ENCODE measurements at regions not wholly inside any gene's neighbourhood (a gene's known extent, or its start where the extent isn't known, plus 50 kb on each side); places are given as distances from the start of the nearest gene placed in this dataset.

DNA sequence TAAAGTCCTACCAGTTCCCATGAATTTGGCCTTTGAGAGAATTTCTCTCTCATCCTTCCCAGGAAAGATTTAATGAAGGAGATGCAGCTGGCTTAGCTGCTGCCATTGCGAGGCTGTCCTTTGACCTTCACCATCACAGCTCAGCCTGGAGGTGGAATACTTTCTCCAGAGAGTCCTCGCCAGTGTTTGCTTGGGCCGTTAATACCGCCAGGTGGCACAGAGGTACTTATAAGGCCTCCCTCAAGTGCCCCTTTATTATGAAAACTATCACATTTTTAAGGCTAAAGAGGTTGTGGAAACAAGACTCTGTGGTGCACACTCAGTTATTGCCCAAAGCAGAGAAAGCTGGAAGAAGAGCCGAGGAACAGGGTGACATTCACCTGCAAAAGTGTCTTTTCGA is 330.6 kb downstream of the CCSER2 start:
- H3K36me3 Mint-ChIP-seq = no peaks in the 10 kb centered on the region
- H3K4me1 Mint-ChIP-seq = no peaks in the 10 kb centered on the region
- Histone ChIP-seq H3K27ac (ENCODE audit: low read length) (no peak overlapping the region), H3K36me3 (ENCODE audit: control insufficient read depth in 2 of 2, extremely low read depth in 1 of 2, insufficient read depth in 1 of 2, low read length in 1 of 2) (no peaks in the 10 kb centered on the region), H3K4me1 (ENCODE audit: control insufficient read depth in 1 of 2, extremely low read depth in 1 of 2, insufficient read depth in 2 of 2, low read length in 2 of 2) (no peaks in the 10 kb centered on the region), H3K27me3 (replicated peaks in 1 of 2; ENCODE audit: control insufficient read depth in 2 of 2, extremely low read depth in 1 of 2, insufficient read depth in 2 of 2, low read length in 1 of 2) (peaks cover 0 to 6% of the 10 kb centered on the region in 2 experiments), H3K4me3 (ENCODE audit: control insufficient read depth in 1 of 2, extremely low read depth in 1 of 2, low read length in 1 of 2) (no peak overlapping the region), H3K9me3 (no peaks in the 10 kb centered on the region)
- H3K27ac Mint-ChIP-seq = no peak overlapping the region
- ATAC-seq (replicated peaks in 1 of 4) (no peak), DNase-seq (no peak)
- no peaks in the 10 kb centered on the region for H3K9me3 Mint-ChIP-seq
- WGBS (ENCODE audit: insufficient coverage) = 83% methylated on average over 3 of the region's 6 CpGs
- H3K27me3 Mint-ChIP-seq = peaks cover 6 to 12% of the 10 kb centered on the region in 2 donors
- H3K4me3 Mint-ChIP-seq = no peak overlapping the region
- CTCF ChIA-PET = no interaction called here
- POLR2A ChIA-PET = no interaction called here

DNA sequence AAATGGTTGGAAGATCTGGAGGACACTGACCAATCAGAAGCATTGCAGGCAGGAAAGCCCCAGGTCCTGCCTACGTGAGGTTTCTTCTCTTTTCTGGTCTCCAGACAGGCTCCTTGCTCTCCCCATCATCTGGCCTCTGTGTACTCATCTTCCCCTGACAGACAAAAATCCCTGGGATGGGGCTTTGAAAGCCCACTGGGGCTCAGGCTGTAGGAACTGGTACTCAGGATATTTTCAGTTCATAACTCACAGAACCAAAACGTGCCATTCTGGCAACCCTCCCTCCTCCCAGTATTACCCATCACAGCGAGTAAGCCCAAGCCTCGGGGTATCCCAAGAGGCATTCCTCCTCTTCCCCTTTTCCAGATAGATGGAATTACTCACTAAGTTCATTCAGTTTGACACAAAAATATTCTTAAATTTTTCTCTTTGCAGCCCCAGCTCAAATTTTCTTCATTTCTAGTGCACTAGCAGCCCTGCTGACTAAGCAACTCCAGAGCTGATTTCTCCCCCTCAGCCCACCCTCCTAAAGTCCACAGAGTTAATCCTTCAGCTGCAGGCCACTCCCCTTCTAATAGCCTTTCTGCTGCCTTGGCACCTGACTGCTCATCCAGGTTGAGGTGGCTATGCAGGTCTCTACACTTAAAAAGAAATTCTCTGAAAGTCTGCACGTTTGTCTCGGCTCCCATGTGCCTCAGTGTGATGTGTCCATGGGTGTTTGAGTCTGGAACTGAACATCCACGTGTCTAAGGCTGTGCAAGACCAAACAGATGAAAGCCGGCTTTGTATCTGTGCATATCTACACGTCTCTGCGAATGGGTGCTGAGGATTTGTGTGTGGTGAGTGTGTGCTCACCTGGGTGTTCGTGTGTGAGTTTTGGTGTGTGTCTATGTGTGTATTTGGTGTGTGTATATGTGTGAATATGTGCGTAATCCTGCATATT is 331.4 kb downstream of the CCSER2 start:
- Histone ChIP-seq H3K27me3 (replicated peaks in 1 of 2; ENCODE audit: control insufficient read depth in 2 of 2, extremely low read depth in 1 of 2, insufficient read depth in 2 of 2, low read length in 1 of 2) (peaks cover 0 to 6% of the 10 kb centered on the region in 2 experiments), H3K27ac (ENCODE audit: low read length) (no peak overlapping the region), H3K36me3 (ENCODE audit: control insufficient read depth in 2 of 2, extremely low read depth in 1 of 2, insufficient read depth in 1 of 2, low read length in 1 of 2) (no peaks in the 10 kb centered on the region), H3K9me3 (no peaks in the 10 kb centered on the region), H3K4me3 (ENCODE audit: control insufficient read depth in 1 of 2, extremely low read depth in 1 of 2, low read length in 1 of 2) (no peak overlapping the region), H3K4me1 (ENCODE audit: control insufficient read depth in 1 of 2, extremely low read depth in 1 of 2, insufficient read depth in 2 of 2, low read length in 2 of 2) (no peaks in the 10 kb centered on the region)
- no peaks in the 10 kb centered on the region for H3K9me3 Mint-ChIP-seq
- H3K27ac Mint-ChIP-seq = no peak overlapping the region
- no peak overlapping the region for H3K4me3 Mint-ChIP-seq
- ChIA-PET CTCF (no interaction called here), POLR2A (no interaction called here)
- no peaks in the 10 kb centered on the region for H3K36me3 Mint-ChIP-seq
- no peak for ATAC-seq (replicated peaks in 1 of 4)
- no peaks in the 10 kb centered on the region for H3K4me1 Mint-ChIP-seq
- DNase-seq = no peak
- 69% methylated on average over 11 of the region's 12 CpGs for WGBS (ENCODE audit: insufficient coverage)
- H3K27me3 Mint-ChIP-seq = peaks cover 6 to 12% of the 10 kb centered on the region in 2 donors

DNA sequence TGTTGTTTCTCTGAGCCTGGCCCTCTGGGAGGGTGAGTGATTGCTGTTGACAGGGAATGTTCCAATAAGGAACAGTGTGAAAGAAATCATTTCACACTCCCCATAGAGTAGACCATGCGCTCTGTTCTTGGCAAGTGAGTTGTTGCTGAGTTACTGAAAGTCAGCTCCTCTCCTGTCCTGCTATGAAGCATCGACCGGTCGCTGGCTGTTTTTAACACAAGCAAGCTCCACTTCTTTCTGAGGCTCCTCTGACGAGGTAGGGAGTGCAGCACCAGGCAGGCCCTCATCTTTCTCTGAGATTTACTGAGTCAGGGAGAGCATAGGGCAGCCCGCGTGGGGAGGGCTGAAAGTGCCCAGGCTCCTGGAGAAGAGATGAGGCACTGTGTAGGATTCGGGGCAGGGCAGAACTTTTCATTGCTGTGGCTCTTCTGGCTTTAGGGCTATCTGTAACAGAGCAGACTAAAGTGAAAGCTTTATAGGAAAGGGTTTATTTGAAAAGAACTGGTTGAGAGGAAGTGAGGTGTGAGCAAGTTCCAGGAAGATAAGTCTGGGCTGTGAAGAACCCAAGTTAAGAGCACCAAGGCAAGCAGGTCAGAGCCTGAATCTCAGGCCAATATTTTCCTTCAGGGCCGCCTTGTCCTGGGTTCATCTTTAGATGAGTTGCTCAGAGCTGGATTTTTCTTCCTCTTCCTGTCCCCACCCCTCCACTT is 332.2 kb downstream of the CCSER2 start:
- Mint-ChIP-seq H3K9me3 (no peaks in the 10 kb centered on the region), H3K4me1 (no peaks in the 10 kb centered on the region), H3K27ac (no peak overlapping the region), H3K36me3 (no peaks in the 10 kb centered on the region), H3K4me3 (no peak overlapping the region), H3K27me3 (peaks cover 6 to 12% of the 10 kb centered on the region in 2 donors)
- whole genome bisulfite sequencing (ENCODE audit: insufficient coverage) = 78% methylated on average over 8 of the region's 9 CpGs
- Histone ChIP-seq H3K4me1 (ENCODE audit: control insufficient read depth in 1 of 2, extremely low read depth in 1 of 2, insufficient read depth in 2 of 2, low read length in 2 of 2) (no peaks in the 10 kb centered on the region), H3K27ac (ENCODE audit: low read length) (no peak overlapping the region), H3K9me3 (no peaks in the 10 kb centered on the region), H3K27me3 (replicated peaks in 1 of 2; ENCODE audit: control insufficient read depth in 2 of 2, extremely low read depth in 1 of 2, insufficient read depth in 2 of 2, low read length in 1 of 2) (peaks cover 0 to 6% of the 10 kb centered on the region in 2 experiments), H3K36me3 (ENCODE audit: control insufficient read depth in 2 of 2, extremely low read depth in 1 of 2, insufficient read depth in 1 of 2, low read length in 1 of 2) (no peaks in the 10 kb centered on the region), H3K4me3 (ENCODE audit: control insufficient read depth in 1 of 2, extremely low read depth in 1 of 2, low read length in 1 of 2) (no peak overlapping the region)
- CTCF ChIA-PET = interaction anchor here in 1 of 2 donors (0.6 kb wide), 1 partner anchor 1686 kb away, joined by 4 read pairs; no protein-coding TSS in a partner anchor
- DNase-seq (no peak), ATAC-seq (replicated peaks in 1 of 4) (no peak)
- POLR2A ChIA-PET = no interaction called here

DNA sequence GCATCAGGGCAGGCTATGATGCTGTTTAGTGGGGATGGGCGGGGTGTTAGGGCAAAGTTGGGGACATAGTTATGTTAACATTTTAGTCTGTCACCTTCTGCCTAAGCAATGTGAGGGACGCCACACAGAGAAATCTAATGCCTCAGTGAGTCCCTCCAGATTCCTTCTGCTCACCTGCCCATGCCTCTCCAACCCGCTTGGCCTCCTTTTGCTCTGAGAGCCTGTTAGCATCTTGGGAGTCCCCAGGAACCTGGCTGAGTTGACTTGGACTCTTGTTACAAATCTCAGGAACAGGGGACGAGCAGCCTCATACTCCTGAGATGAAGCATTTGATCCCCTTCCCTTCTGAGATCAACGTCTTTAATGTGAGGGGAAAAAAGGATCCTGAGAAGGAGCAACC is 336.8 kb downstream of the CCSER2 start:
- POLR2A ChIA-PET = no interaction called here
- Histone ChIP-seq H3K4me3 (ENCODE audit: control insufficient read depth in 1 of 2, extremely low read depth in 1 of 2, low read length in 1 of 2) (no peak overlapping the region), H3K27ac (ENCODE audit: low read length) (no peak overlapping the region), H3K4me1 (ENCODE audit: control insufficient read depth in 1 of 2, extremely low read depth in 1 of 2, insufficient read depth in 2 of 2, low read length in 2 of 2) (no peaks in the 10 kb centered on the region), H3K9me3 (no peaks in the 10 kb centered on the region), H3K36me3 (ENCODE audit: control insufficient read depth in 2 of 2, extremely low read depth in 1 of 2, insufficient read depth in 1 of 2, low read length in 1 of 2) (no peaks in the 10 kb centered on the region), H3K27me3 (replicated peaks in 1 of 2; ENCODE audit: control insufficient read depth in 2 of 2, extremely low read depth in 1 of 2, insufficient read depth in 2 of 2, low read length in 1 of 2) (peaks cover 0 to 3% of the 10 kb centered on the region in 2 experiments)
- no peak overlapping the region for H3K27ac Mint-ChIP-seq
- CTCF ChIA-PET = no interaction called here
- no peaks in the 10 kb centered on the region for H3K9me3 Mint-ChIP-seq
- H3K4me1 Mint-ChIP-seq = no peaks in the 10 kb centered on the region
- peaks cover 6 to 10% of the 10 kb centered on the region in 2 donors for H3K27me3 Mint-ChIP-seq
- no peaks in the 10 kb centered on the region for H3K36me3 Mint-ChIP-seq
- no peak for ATAC-seq (replicated peaks in 1 of 4)
- H3K4me3 Mint-ChIP-seq = no peak overlapping the region
- no peak for DNase-seq
- WGBS (ENCODE audit: insufficient coverage) = 62% methylated on average over 2 of the region's 5 CpGs

DNA sequence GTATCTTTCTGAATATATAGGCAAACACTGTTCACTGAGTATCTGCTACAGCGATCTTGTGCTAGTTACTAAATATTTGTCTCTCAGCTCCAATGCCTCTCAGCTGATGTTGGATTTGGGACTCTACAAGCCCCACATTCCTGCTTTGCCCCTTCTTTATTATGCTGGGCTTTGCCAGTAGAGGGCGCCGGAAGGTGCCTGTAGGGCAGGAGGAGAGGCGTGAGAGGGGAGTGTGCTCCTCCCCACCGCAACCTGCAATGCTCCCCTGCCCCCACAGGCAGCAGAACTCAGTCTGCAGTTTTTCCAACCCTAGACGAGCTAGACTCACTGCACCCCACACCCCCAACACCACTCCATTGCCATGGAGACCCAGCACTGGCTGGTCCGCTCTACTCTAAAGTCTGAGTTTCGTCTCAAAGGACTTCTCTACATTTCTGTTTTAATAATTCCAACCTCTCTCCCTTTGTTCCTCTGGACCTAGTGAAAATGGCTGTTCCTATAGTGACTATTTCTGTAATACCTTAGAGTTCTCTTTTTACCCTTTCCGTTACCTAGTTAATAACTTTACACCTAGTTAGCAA is 337.6 kb downstream of the CCSER2 start:
- ChIA-PET CTCF (no interaction called here), POLR2A (no interaction called here)
- no peak overlapping the region for H3K27ac ChIP-seq (ENCODE audit: low read length)
- Mint-ChIP-seq H3K27me3 (peaks cover 4 to 7% of the 10 kb centered on the region in 2 donors), H3K4me3 (no peak overlapping the region), H3K27ac (no peak overlapping the region), H3K9me3 (no peaks in the 10 kb centered on the region), H3K36me3 (no peaks in the 10 kb centered on the region), H3K4me1 (no peaks in the 10 kb centered on the region)
- DNase-seq (peak in 5 of 35 experiments; percentile 1 to 6 (median 5)), ATAC-seq (replicated peaks in 1 of 4) (no peak)
- no peaks in the 10 kb centered on the region for H3K4me1 ChIP-seq (ENCODE audit: control insufficient read depth in 1 of 2, extremely low read depth in 1 of 2, insufficient read depth in 2 of 2, low read length in 2 of 2)
- 31% methylated on average over 3 of the region's 9 CpGs for WGBS (ENCODE audit: insufficient coverage)
- H3K27me3 ChIP-seq (replicated peaks in 1 of 2; ENCODE audit: control insufficient read depth in 2 of 2, extremely low read depth in 1 of 2, insufficient read depth in 2 of 2, low read length in 1 of 2) = no peaks in the 10 kb centered on the region
- H3K36me3 ChIP-seq (ENCODE audit: control insufficient read depth in 2 of 2, extremely low read depth in 1 of 2, insufficient read depth in 1 of 2, low read length in 1 of 2) = no peaks in the 10 kb centered on the region
- H3K9me3 ChIP-seq = no peaks in the 10 kb centered on the region
- no peak overlapping the region for H3K4me3 ChIP-seq (ENCODE audit: control insufficient read depth in 1 of 2, extremely low read depth in 1 of 2, low read length in 1 of 2)

DNA sequence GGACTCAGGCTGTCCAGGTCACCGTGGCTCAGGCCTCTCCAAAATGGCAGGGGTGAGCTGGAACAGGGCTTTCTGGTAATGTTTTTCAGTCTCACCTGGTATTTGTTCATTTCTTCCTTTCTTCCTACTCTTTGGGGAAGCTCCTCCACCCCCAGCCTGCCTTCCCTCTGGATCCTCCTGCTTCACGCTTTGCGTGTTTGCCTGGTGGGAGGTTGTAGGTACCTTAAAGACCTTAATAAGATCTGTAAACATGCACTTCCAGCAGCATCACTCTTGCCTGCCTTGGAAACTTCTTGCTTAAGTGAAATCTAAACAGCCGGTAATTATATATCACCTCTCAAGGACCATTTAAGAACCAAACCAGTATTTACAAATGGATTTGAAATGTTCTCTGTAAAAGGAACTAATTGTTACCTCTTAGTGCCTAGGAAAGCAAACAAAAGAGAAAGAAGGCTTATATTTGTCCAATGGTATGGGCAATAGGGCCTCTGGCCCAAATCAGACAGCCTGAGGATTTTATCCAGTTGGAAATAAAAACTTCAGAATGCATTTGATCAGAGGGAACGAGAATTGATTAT is 339.9 kb downstream of the CCSER2 start:
- no peak overlapping the region for H3K27ac ChIP-seq (ENCODE audit: low read length)
- Mint-ChIP-seq H3K4me1 (no peaks in the 10 kb centered on the region), H3K27ac (no peak overlapping the region), H3K9me3 (no peaks in the 10 kb centered on the region), H3K36me3 (no peaks in the 10 kb centered on the region), H3K27me3 (peaks cover 4 to 7% of the 10 kb centered on the region in 2 donors), H3K4me3 (no peak overlapping the region)
- 38% methylated on average over 1 of the region's 5 CpGs for WGBS (ENCODE audit: insufficient coverage)
- no peak for ATAC-seq (replicated peaks in 1 of 4)
- no peaks in the 10 kb centered on the region for H3K4me1 ChIP-seq (ENCODE audit: control insufficient read depth in 1 of 2, extremely low read depth in 1 of 2, insufficient read depth in 2 of 2, low read length in 2 of 2)
- no peaks in the 10 kb centered on the region for H3K36me3 ChIP-seq (ENCODE audit: control insufficient read depth in 2 of 2, extremely low read depth in 1 of 2, insufficient read depth in 1 of 2, low read length in 1 of 2)
- CTCF ChIA-PET = no interaction called here
- no peaks in the 10 kb centered on the region for H3K9me3 ChIP-seq
- H3K27me3 ChIP-seq (replicated peaks in 1 of 2; ENCODE audit: control insufficient read depth in 2 of 2, extremely low read depth in 1 of 2, insufficient read depth in 2 of 2, low read length in 1 of 2) = no peaks in the 10 kb centered on the region
- POLR2A ChIA-PET = no interaction called here
- H3K4me3 ChIP-seq (ENCODE audit: control insufficient read depth in 1 of 2, extremely low read depth in 1 of 2, low read length in 1 of 2) = no peak overlapping the region
- DNase-seq = no peak
